Astrocyte (in vitro differentiated cells and primary cell): ENCODE measurements at regions not wholly inside any gene's neighbourhood (a gene's known extent, or its start where the extent isn't known, plus 50 kb on each side); places are given as distances from the start of the nearest gene placed in this dataset.

ENCODE experiments used
- DNase-seq: peaks from one replicate; pipeline ENCODE4 v3.0.0-alpha.2; 2010; ENCODE audit warnings: low read depth
- FAIRE-seq: peaks from 2 replicates; lab custom pipeline; 2011; peaks lifted over from hg19 to GRCh38; lab: Jason Lieb, UNC
- H2AFZ ChIP-seq: 2 replicates; pipeline ENCODE4 v1.6.0; 2012; ENCODE audit warnings: low read depth, low read length, inconsistent platforms
- H3K27ac ChIP-seq: 2 replicates; pipeline ENCODE4 v1.5.1; 2011; ENCODE audit warnings: low read depth, low read length, inconsistent platforms
- H3K27me3 ChIP-seq: 2 replicates; pipeline ENCODE4 v1.6.0; 2011; ENCODE audit warnings: low read length, inconsistent platforms; ENCODE audit not compliant: insufficient read depth
- H3K36me3 ChIP-seq: 2 replicates; pipeline ENCODE4 v1.5.1; 2011; ENCODE audit warnings: low read length, inconsistent platforms; ENCODE audit not compliant: insufficient read depth
- H3K4me1 ChIP-seq: 2 replicates; pipeline ENCODE4 v1.5.1; 2011; ENCODE audit warnings: low read length, inconsistent platforms; ENCODE audit not compliant: insufficient read depth
- H3K4me2 ChIP-seq: 2 replicates; pipeline ENCODE4 v1.6.0; 2012; ENCODE audit warnings: low read length, inconsistent platforms
- H3K4me3 ChIP-seq: 2 replicates; pipeline ENCODE4 v1.5.1; 2011; ENCODE audit warnings: low read depth, mild to moderate bottlenecking, low read length, inconsistent platforms; ENCODE audit not compliant: insufficient read depth
- H3K79me2 ChIP-seq: 2 replicates; pipeline ENCODE4 v1.6.0; 2012; ENCODE audit warnings: mild to moderate bottlenecking, low read length, inconsistent platforms; ENCODE audit not compliant: insufficient read depth
- H3K9ac ChIP-seq: 2 replicates; pipeline ENCODE4 v1.6.0; 2012; ENCODE audit warnings: mild to moderate bottlenecking, low read length, inconsistent platforms
- H3K9me3 ChIP-seq: 2 replicates; pipeline ENCODE4 v1.5.1; 2012; ENCODE audit warnings: low read depth, mild to moderate bottlenecking, low read length, inconsistent platforms; ENCODE audit not compliant: insufficient read depth
- H4K20me1 ChIP-seq: 2 replicates; pipeline ENCODE4 v1.6.0; 2012; ENCODE audit warnings: low read length, inconsistent platforms; ENCODE audit not compliant: insufficient read depth
- H3K27ac Mint-ChIP-seq: one replicate; pipeline ENCODE4 v1.8.0; 2021; ENCODE audit warnings: mild to moderate bottlenecking, mixed read lengths; ENCODE audit not compliant: unreplicated experiment
- H3K27me3 Mint-ChIP-seq: one replicate; pipeline ENCODE4 v1.8.0; 2021; ENCODE audit warnings: low read depth, mixed read lengths; ENCODE audit not compliant: unreplicated experiment
- H3K36me3 Mint-ChIP-seq: one replicate; pipeline ENCODE4 v1.8.0; 2021; ENCODE audit warnings: low read depth, mixed read lengths; ENCODE audit not compliant: unreplicated experiment
- H3K4me1 Mint-ChIP-seq: one replicate; pipeline ENCODE4 v1.8.0; 2021; ENCODE audit warnings: low read depth, mixed read lengths; ENCODE audit not compliant: unreplicated experiment
- H3K4me3 Mint-ChIP-seq: one replicate; pipeline ENCODE4 v1.8.0; 2021; ENCODE audit warnings: mild to moderate bottlenecking, moderate library complexity, mixed read lengths; ENCODE audit not compliant: unreplicated experiment
- H3K9me3 Mint-ChIP-seq: one replicate; pipeline ENCODE4 v1.8.0; 2021; ENCODE audit warnings: mild to moderate bottlenecking, mixed read lengths; ENCODE audit not compliant: unreplicated experiment
- EZH2 ChIP-seq: IDR thresholded peaks from 2 replicates; pipeline ENCODE4 v1.6.1; 2012; ENCODE audit warnings: mild to moderate bottlenecking, low read length, inconsistent platforms; ENCODE audit not compliant: insufficient read depth
- TF ChIP-seq, protein P1 (sequence below): IDR thresholded peaks from 2 replicates; pipeline ENCODE4 v1.5.1; 2011; ENCODE audit warnings: low read depth, mild to moderate bottlenecking, inconsistent platforms, low read length, moderate library complexity; ENCODE audit not compliant: insufficient read depth

DNA sequence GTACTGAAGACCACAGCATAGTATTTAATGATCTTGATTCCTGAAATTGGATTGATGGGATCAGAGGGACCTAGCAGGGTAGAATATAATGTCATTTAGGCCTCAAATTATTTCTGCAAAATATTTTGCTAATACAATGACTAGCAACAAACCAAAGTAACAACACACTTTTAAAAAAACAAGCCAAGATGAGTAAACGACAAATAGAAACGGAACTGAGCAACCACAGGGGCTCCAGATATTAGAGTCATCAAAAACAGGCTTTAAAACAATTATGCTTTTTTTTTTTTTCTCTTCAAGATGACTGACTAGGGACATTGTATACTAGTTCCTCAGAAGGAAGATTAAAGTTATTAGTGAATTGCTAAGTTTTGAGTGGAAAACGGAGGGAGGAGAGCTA, 447.1 kb upstream of the MMADHC start:
- Mint-ChIP-seq H3K36me3 (no peaks in the 10 kb centered on the region), H3K27ac (no peak overlapping the region)
- H2AFZ ChIP-seq: no peak overlapping the region

GRCh38 chr2:150030436-150031190, 443.0 kb upstream of the MMADHC start:
- Mint-ChIP-seq H3K9me3 (no peaks in the 10 kb centered on the region), H3K27ac (no peak overlapping the region), H3K4me1 (no peaks in the 10 kb centered on the region), H3K27me3 (no peaks in the 10 kb centered on the region), H3K4me3 (no peak overlapping the region), H3K36me3 (no peaks in the 10 kb centered on the region)
- H3K4me3 ChIP-seq: no peak overlapping the region
- H3K27ac ChIP-seq: no peak overlapping the region
- no peaks in the 10 kb centered on the region for H3K36me3 ChIP-seq
- no peaks in the 10 kb centered on the region for H3K4me1 ChIP-seq
- no peaks in the 10 kb centered on the region for H3K9me3 ChIP-seq
- no peak overlapping the region for H2AFZ ChIP-seq
- H4K20me1 ChIP-seq: no peaks in the 10 kb centered on the region
- TF ChIP-seq, protein P1, sequence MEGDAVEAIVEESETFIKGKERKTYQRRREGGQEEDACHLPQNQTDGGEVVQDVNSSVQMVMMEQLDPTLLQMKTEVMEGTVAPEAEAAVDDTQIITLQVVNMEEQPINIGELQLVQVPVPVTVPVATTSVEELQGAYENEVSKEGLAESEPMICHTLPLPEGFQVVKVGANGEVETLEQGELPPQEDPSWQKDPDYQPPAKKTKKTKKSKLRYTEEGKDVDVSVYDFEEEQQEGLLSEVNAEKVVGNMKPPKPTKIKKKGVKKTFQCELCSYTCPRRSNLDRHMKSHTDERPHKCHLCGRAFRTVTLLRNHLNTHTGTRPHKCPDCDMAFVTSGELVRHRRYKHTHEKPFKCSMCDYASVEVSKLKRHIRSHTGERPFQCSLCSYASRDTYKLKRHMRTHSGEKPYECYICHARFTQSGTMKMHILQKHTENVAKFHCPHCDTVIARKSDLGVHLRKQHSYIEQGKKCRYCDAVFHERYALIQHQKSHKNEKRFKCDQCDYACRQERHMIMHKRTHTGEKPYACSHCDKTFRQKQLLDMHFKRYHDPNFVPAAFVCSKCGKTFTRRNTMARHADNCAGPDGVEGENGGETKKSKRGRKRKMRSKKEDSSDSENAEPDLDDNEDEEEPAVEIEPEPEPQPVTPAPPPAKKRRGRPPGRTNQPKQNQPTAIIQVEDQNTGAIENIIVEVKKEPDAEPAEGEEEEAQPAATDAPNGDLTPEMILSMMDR: no peak
- TF ChIP-seq EZH2: no peak
- H3K79me2 ChIP-seq: no peaks in the 10 kb centered on the region
- FAIRE-seq (no peak), DNase-seq (no peak)
- no peak overlapping the region for H3K9ac ChIP-seq
- no peak overlapping the region for H3K4me2 ChIP-seq
- no peaks in the 10 kb centered on the region for H3K27me3 ChIP-seq

More for the DNA sequence above, 447.1 kb upstream of the MMADHC start:
- Histone ChIP-seq H3K9me3 (no peaks in the 10 kb centered on the region), H3K4me3 (no peak overlapping the region), H3K9ac (no peak overlapping the region), H3K27ac (no peak overlapping the region), H3K36me3 (no peaks in the 10 kb centered on the region), H3K27me3 (no peaks in the 10 kb centered on the region), H4K20me1 (no peaks in the 10 kb centered on the region), H3K4me2 (no peak overlapping the region), H3K4me1 (no peaks in the 10 kb centered on the region), H3K79me2 (no peaks in the 10 kb centered on the region)
- no peak for FAIRE-seq
- no peak for TF ChIP-seq EZH2
- TF ChIP-seq, protein P1: no peak
- Mint-ChIP-seq H3K9me3 (no peaks in the 10 kb centered on the region), H3K27me3 (no peaks in the 10 kb centered on the region), H3K4me1 (no peaks in the 10 kb centered on the region), H3K4me3 (no peak overlapping the region)
- DNase-seq: no peak

GRCh38 chr2:150028322-150028721, 440.7 kb upstream of the MMADHC start:
- no peaks in the 10 kb centered on the region for H4K20me1 ChIP-seq
- DNase-seq (peak; percentile 42), FAIRE-seq (no peak)
- TF ChIP-seq, protein P1: no peak
- no peak for TF ChIP-seq EZH2
- H3K27me3 Mint-ChIP-seq: no peaks in the 10 kb centered on the region
- no peaks in the 10 kb centered on the region for H3K79me2 ChIP-seq
- H3K4me1 ChIP-seq: no peaks in the 10 kb centered on the region
- peak overlapping the region; percentile 39 for H3K4me2 ChIP-seq
- no peaks in the 10 kb centered on the region for H3K36me3 ChIP-seq
- H3K4me3 ChIP-seq: no peak overlapping the region
- H3K4me1 Mint-ChIP-seq: no peaks in the 10 kb centered on the region
- H3K27me3 ChIP-seq: no peaks in the 10 kb centered on the region
- no peaks in the 10 kb centered on the region for H3K9me3 Mint-ChIP-seq
- no peak overlapping the region for H3K27ac Mint-ChIP-seq
- no peak overlapping the region for H3K9ac ChIP-seq
- H3K4me3 Mint-ChIP-seq: no peak overlapping the region
- H3K27ac ChIP-seq: no peak overlapping the region
- H2AFZ ChIP-seq: no peak overlapping the region
- no peaks in the 10 kb centered on the region for H3K9me3 ChIP-seq
- H3K36me3 Mint-ChIP-seq: no peaks in the 10 kb centered on the region
